OCI-LY7 (cell line): ENCODE measurements at regions not wholly inside any gene's neighbourhood (a gene's known extent, or its start where the extent isn't known, plus 50 kb on each side); places are given as distances from the start of the nearest gene placed in this dataset.

Experiments used
- EZH2phosphoT487 ChIP-seq: fragments of 200-600 bp; sonication (generic); IDR thresholded peaks from 2 replicates; pipeline ENCODE4 v1.6.1; 2018; ENCODE audit warnings: low read depth, borderline replicate concordance, mild to moderate bottlenecking, mixed run types, antibody characterized with exemption, low read length, moderate library complexity, mixed read lengths
- TF ChIP-seq, protein P1 (sequence below): fragments of 200-600 bp; sonication (generic); conservative IDR thresholded peaks from 2 replicates; pipeline ENCODE4 v1.5.1; 2014; ENCODE audit warnings: mild to moderate bottlenecking, antibody characterized with exemption, low read length, moderate library complexity, mixed read lengths

DNA sequence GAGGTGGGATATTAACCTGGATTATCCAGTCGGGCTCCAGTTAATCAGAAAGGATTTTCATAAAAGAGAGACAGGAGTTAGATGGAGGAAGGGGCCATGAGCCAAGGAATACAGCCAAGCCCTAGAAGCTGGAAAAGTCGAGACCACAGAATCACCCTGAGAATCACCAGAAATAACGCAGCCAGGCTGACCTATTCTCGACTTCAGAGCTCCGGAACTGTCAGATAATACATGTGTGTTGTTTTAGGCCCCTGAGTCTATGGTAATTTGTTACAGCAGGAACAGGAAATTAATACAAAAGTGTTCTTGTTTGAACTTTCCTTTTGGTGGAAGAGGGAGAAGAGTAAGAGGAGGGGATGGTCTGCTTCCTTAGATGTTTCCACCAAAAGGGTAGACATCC, 208.1 kb downstream of the JCAD start:
- TF ChIP-seq, protein P1, sequence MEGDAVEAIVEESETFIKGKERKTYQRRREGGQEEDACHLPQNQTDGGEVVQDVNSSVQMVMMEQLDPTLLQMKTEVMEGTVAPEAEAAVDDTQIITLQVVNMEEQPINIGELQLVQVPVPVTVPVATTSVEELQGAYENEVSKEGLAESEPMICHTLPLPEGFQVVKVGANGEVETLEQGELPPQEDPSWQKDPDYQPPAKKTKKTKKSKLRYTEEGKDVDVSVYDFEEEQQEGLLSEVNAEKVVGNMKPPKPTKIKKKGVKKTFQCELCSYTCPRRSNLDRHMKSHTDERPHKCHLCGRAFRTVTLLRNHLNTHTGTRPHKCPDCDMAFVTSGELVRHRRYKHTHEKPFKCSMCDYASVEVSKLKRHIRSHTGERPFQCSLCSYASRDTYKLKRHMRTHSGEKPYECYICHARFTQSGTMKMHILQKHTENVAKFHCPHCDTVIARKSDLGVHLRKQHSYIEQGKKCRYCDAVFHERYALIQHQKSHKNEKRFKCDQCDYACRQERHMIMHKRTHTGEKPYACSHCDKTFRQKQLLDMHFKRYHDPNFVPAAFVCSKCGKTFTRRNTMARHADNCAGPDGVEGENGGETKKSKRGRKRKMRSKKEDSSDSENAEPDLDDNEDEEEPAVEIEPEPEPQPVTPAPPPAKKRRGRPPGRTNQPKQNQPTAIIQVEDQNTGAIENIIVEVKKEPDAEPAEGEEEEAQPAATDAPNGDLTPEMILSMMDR = no peak
- TF ChIP-seq EZH2phosphoT487 = no peak
